ENCODE measurements at regions not wholly inside any gene's neighbourhood (a gene's known extent, or its start where the extent isn't known, plus 50 kb on each side); places are given as distances from the start of the nearest gene placed in this dataset.

DNA sequence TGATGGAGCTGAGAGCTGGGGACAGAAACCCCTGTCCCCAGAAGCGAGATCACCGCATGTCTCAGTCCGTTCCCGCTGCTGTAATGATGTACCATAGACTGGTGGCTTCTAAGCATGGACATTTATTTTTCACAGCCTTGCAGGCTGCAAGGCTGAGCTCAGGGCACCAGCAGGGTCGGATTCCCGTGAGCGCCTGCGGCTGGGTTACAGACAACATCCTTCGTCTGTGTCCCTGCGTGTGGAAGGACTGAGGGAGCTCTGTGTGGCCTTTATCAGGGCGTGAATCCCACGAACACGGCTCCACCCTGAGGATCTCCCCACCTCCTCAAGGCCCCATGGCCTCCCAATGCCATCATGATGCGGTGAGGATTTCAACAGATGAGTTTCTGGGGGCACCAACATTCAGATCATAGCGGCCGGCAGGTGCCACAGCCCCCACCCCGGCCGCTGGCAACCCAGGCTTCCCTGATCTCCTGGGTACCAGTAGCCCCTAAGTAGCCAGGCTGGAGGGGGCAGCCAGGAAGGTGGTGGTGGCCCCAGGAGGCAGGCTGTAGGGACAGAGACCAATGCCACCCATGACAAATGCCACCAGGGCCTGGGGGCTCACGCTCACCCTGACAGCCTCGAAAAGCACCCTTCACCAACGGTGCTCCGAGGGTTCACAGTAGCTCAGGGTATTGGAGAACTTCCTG, 104.4 kb downstream of the CRYAA start:
- TF ChIP-seq, protein P1, sequence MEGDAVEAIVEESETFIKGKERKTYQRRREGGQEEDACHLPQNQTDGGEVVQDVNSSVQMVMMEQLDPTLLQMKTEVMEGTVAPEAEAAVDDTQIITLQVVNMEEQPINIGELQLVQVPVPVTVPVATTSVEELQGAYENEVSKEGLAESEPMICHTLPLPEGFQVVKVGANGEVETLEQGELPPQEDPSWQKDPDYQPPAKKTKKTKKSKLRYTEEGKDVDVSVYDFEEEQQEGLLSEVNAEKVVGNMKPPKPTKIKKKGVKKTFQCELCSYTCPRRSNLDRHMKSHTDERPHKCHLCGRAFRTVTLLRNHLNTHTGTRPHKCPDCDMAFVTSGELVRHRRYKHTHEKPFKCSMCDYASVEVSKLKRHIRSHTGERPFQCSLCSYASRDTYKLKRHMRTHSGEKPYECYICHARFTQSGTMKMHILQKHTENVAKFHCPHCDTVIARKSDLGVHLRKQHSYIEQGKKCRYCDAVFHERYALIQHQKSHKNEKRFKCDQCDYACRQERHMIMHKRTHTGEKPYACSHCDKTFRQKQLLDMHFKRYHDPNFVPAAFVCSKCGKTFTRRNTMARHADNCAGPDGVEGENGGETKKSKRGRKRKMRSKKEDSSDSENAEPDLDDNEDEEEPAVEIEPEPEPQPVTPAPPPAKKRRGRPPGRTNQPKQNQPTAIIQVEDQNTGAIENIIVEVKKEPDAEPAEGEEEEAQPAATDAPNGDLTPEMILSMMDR (conservative IDR thresholded peaks at IDR 0.05; ENCODE audit: low read length) = no peak
- TF ChIP-seq EZH2phosphoT487 (IDR thresholded peaks at IDR 0.05; ENCODE audit: borderline replicate concordance) = no peak

All from Loucy (cell line).